Esophagus (tissue), 2 donors: ENCODE measurements at regions not wholly inside any gene's neighbourhood (a gene's known extent, or its start where the extent isn't known, plus 50 kb on each side); places are given as distances from the start of the nearest gene placed in this dataset.

Experiments
- H3K27ac ChIP-seq, 2 donors: one replicate each; pipeline ENCODE4 v1.5.1; 2013; ENCODE audit warnings: low read depth in 2 of 2, mild to moderate bottlenecking in 2 of 2, inconsistent platforms in 1 of 2, low read length in 1 of 2, moderate library complexity in 1 of 2
- H3K27me3 ChIP-seq, 2 donors: one replicate each; pipeline ENCODE4 v1.6.1; 2013; ENCODE audit warnings: low read length in 2 of 2, control low read depth in 1 of 2, mild to moderate bottlenecking in 1 of 2; ENCODE audit not compliant: insufficient read depth in 2 of 2, control insufficient read depth in 1 of 2
- H3K36me3 ChIP-seq, 2 donors: one replicate each; pipeline ENCODE4 v1.6.1; 2013; ENCODE audit warnings: low read length in 1 of 2; ENCODE audit not compliant: control insufficient read depth in 2 of 2, insufficient read depth in 2 of 2
- H3K4me1 ChIP-seq, 2 donors: one replicate each; pipeline ENCODE4 v1.6.1; 2013; ENCODE audit warnings: low read length in 1 of 2; ENCODE audit not compliant: control insufficient read depth in 2 of 2, insufficient read depth in 2 of 2
- H3K4me3 ChIP-seq, 2 donors: one replicate each; pipeline ENCODE4 v1.5.1; 2013; ENCODE audit warnings: low read length in 2 of 2, mild to moderate bottlenecking in 2 of 2, low read depth in 1 of 2, moderate library complexity in 1 of 2
- H3K9me3 ChIP-seq, 2 donors: one replicate each; pipeline ENCODE4 v1.6.1; 2013; ENCODE audit warnings: mild to moderate bottlenecking in 2 of 2, low read depth in 1 of 2, low read length in 1 of 2, moderate library complexity in 1 of 2; ENCODE audit not compliant: control insufficient read depth in 2 of 2, insufficient read depth in 1 of 2
- WGBS, 2 donors: extraction: QIAGEN DNeasy Blood & Tissue Kit; methylation state at CpG; one replicate each; pipeline ENCODE4 v1.1.7; 2013; 5-methylcytosine and 5-hydroxymethylcytosine counted together
- donor health status: healthy with polysubstance abuse.
- donor health status: Bipolar disorder and iron deficiency.

DNA sequence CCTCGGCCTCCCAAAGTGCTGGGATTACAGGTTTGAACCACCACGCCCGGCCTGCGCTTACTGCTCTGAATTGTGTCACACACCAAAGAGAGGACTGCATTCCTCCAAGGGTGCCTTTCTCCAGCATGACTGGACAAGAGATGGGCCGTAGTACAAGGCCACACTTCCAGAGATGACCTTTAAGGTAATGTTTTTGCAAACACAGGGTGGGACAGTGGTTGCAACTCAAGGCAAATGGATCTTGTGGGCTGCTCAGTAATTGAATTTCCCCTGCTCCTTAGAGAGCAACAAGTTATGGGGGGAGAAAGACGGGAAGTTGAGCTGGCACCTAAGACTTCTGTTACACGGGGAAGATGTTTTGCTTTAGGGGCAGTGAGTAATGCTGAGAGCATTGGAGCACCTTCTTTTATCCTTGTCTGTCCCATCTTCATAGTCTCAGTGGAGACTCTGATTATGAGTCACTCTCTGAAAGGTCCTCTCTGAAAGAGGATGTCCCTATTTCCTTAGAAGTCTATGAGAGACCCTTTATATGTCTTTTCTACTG lies 66.3 kb downstream of the C11orf91 start:
- no peaks in the 10 kb centered on the region for H3K9me3 ChIP-seq
- peaks cover 2% of the 10 kb centered on the region in 2 donors for H3K4me1 ChIP-seq
- peak overlapping the region; percentile 72 to 87 for H3K27ac ChIP-seq
- H3K36me3 ChIP-seq, result no peaks in the 10 kb centered on the region
- peak overlapping the region in 1 of 2 donors; percentile 3 for H3K4me3 ChIP-seq
- no peaks in the 10 kb centered on the region for H3K27me3 ChIP-seq
- 60 to 62% methylated on average over 7 of the region's 7 CpGs for WGBS, 2 donors

- H3K27ac ChIP-seq, result peak overlapping the region; percentile 87 to 92
- 57% methylated on average over 15 of the region's 15 CpGs for WGBS, 2 donors
- no peaks in the 10 kb centered on the region for H3K9me3 ChIP-seq
- H3K4me1 ChIP-seq, result peaks cover 2% of the 10 kb centered on the region in 2 donors
- no peaks in the 10 kb centered on the region for H3K36me3 ChIP-seq
- H3K27me3 ChIP-seq, result no peaks in the 10 kb centered on the region
- no peak overlapping the region for H3K4me3 ChIP-seq
These were observed 67.2 kb downstream of the C11orf91 start for GRCh38 chr11:33633251-33634003.

- Histone ChIP-seq H3K4me3 (no peak overlapping the region), H3K9me3 (no peaks in the 10 kb centered on the region), H3K27me3 (no peaks in the 10 kb centered on the region), H3K27ac (peak overlapping the region in 1 of 2 donors; percentile 78), H3K36me3 (no peaks in the 10 kb centered on the region), H3K4me1 (peaks cover 2% of the 10 kb centered on the region in 2 donors)
- 79 to 86% methylated on average over 5 of the region's 5 CpGs for WGBS, 2 donors
These were observed 68.9 kb downstream of the C11orf91 start for GRCh38 chr11:33631749-33632091.

DNA sequence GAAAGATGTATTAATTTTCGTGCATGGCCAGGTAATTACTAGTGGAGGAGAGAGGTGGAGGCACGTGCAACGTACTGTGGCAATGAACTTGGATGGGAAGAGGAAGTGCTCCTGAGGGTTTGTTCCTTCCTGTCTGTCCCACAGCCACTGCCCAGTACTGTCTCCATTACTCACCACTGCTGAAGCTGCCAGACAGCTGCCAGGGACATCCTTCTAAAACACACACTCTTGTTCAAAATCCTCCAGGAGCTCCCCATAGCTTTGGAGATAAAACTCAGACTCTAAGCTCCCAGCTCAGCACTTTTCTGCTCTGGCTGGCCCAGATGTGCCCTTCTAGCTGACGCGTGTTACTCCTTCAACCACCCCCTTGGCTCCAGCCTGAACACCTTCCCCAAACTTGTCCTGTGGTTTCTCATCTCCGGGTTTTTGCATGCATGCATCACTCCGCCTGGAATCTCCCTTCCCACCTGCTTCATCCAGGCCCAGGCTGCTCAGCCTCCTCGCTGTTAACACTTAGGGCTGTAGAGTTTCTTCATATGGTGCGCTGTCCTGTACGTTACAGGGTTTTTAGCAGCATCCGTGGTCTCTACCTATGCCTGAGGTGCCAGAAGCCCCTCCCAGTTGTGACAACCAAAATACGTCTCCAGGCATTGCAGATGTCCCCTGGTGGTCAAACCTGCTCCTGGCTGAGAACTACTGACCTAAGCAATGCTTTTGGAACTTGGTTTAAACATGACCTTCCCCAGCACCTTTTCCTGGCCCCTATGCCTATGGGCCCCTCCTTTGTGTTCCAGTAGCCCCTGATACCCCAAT lies 69.5 kb downstream of the C11orf91 start:
- H3K27me3 ChIP-seq, result no peaks in the 10 kb centered on the region
- no peaks in the 10 kb centered on the region for H3K36me3 ChIP-seq
- WGBS, 2 donors, result 61 to 80% methylated on average over 12 of the region's 12 CpGs
- H3K4me1 ChIP-seq, result peaks cover 2% of the 10 kb centered on the region in 2 donors
- peak overlapping the region; percentile 2 to 78 for H3K27ac ChIP-seq
- no peak overlapping the region for H3K4me3 ChIP-seq
- H3K9me3 ChIP-seq, result no peaks in the 10 kb centered on the region

GRCh38 chr11:33624083-33624482 lies 76.5 kb downstream of the C11orf91 start:
- Histone ChIP-seq H3K27me3 (no peaks in the 10 kb centered on the region), H3K9me3 (no peaks in the 10 kb centered on the region), H3K4me1 (no peaks in the 10 kb centered on the region), H3K4me3 (no peak overlapping the region), H3K36me3 (no peaks in the 10 kb centered on the region), H3K27ac (no peak overlapping the region)

DNA sequence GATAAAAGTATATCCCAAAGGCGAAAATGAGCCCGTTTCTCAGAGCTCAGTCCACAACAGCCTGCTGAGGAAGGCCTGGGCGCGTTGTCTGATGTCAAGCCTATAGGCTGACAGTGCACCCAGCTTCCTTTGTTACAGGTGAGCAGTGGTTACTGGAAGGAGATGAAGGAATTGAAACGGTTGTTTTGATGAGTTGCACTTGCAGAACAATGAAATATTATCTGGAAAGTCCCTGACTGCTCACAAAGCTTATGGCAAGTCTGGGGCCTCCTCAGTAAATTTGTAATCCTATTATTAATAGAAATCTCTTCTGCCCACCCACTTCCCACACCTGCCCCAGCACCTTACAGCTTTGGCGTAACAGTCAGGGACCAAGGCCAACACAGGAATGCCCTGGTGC lies 77.8 kb downstream of the C11orf91 start:
- Histone ChIP-seq H3K9me3 (no peaks in the 10 kb centered on the region), H3K27me3 (no peaks in the 10 kb centered on the region), H3K36me3 (no peaks in the 10 kb centered on the region), H3K4me1 (no peaks in the 10 kb centered on the region), H3K27ac (no peak overlapping the region), H3K4me3 (no peak overlapping the region)
- 49 to 54% methylated on average over 6 of the region's 6 CpGs for WGBS, 2 donors

- Histone ChIP-seq H3K9me3 (no peaks in the 10 kb centered on the region), H3K4me1 (no peaks in the 10 kb centered on the region), H3K4me3 (no peak overlapping the region), H3K36me3 (no peaks in the 10 kb centered on the region), H3K27me3 (no peaks in the 10 kb centered on the region), H3K27ac (no peak overlapping the region)
- WGBS, 2 donors, result 66 to 69% methylated on average over 7 of the region's 7 CpGs
These were observed 78.4 kb downstream of the C11orf91 start for GRCh38 chr11:33622186-33622585.

GRCh38 chr11:33620423-33621171 lies 80.0 kb downstream of the C11orf91 start:
- Histone ChIP-seq H3K9me3 (no peaks in the 10 kb centered on the region), H3K4me1 (no peaks in the 10 kb centered on the region), H3K27ac (no peak overlapping the region), H3K4me3 (no peak overlapping the region), H3K27me3 (no peaks in the 10 kb centered on the region), H3K36me3 (no peaks in the 10 kb centered on the region)
- WGBS, 2 donors, result 66 to 71% methylated on average over 6 of the region's 6 CpGs

GRCh38 chr11:33618956-33619355 lies 81.7 kb downstream of the C11orf91 start:
- 79 to 86% methylated on average over 7 of the region's 7 CpGs for WGBS, 2 donors
- Histone ChIP-seq H3K27me3 (no peaks in the 10 kb centered on the region), H3K4me3 (no peak overlapping the region), H3K4me1 (no peaks in the 10 kb centered on the region), H3K27ac (no peak overlapping the region), H3K9me3 (no peaks in the 10 kb centered on the region), H3K36me3 (no peaks in the 10 kb centered on the region)
